ENCODE measurements at regions not wholly inside any gene's neighbourhood (a gene's known extent, or its start where the extent isn't known, plus 50 kb on each side); places are given as distances from the start of the nearest gene placed in this dataset.
A peak's percentile ranks its signal among the peaks of the same experiment; 100 is the strongest.

- H3K79me2 ChIP-seq (ENCODE audit: insufficient read depth, low read length), result no peaks in the 10 kb centered on the region
- no peak overlapping the region for H3K4me3 ChIP-seq (ENCODE audit: insufficient read depth, low read length)
- no peaks in the 10 kb centered on the region for H4K20me1 ChIP-seq (ENCODE audit: insufficient read depth, low read length)
- no peak for DNase-seq (ENCODE audit: insufficient read length, low spot score, missing footprints)
- H2AFZ ChIP-seq (ENCODE audit: low read length), result no peak overlapping the region
- no peaks in the 10 kb centered on the region for H3K4me1 ChIP-seq (ENCODE audit: insufficient read depth, low read length)
- no peak overlapping the region for H3K4me2 ChIP-seq (ENCODE audit: insufficient read depth, low read length)
- TF ChIP-seq CTCF (IDR thresholded peaks at IDR 0.05; ENCODE audit: extremely low read depth, low read depth, low read length), result no peak
- H3K36me3 ChIP-seq (ENCODE audit: insufficient read depth, low read length), result no peaks in the 10 kb centered on the region
- H3K9me3 ChIP-seq (ENCODE audit: low read depth, low read length), result no peaks in the 10 kb centered on the region
- no peaks in the 10 kb centered on the region for H3K27me3 ChIP-seq (ENCODE audit: insufficient read depth, low read length)
- no peak overlapping the region for H3K27ac ChIP-seq (ENCODE audit: low read depth, low read length)
These were observed 338.3 kb downstream of the STIM2 start for GRCh38 chr4:27198971-27199370.

- Histone ChIP-seq H3K4me3 (ENCODE audit: insufficient read depth, low read length) (no peak overlapping the region), H3K79me2 (ENCODE audit: insufficient read depth, low read length) (no peaks in the 10 kb centered on the region), H3K27ac (ENCODE audit: low read depth, low read length) (no peak overlapping the region), H3K27me3 (ENCODE audit: insufficient read depth, low read length) (no peaks in the 10 kb centered on the region), H4K20me1 (ENCODE audit: insufficient read depth, low read length) (no peaks in the 10 kb centered on the region), H3K4me1 (ENCODE audit: insufficient read depth, low read length) (no peaks in the 10 kb centered on the region), H2AFZ (ENCODE audit: low read length) (no peak overlapping the region), H3K9me3 (ENCODE audit: low read depth, low read length) (no peaks in the 10 kb centered on the region), H3K36me3 (ENCODE audit: insufficient read depth, low read length) (no peaks in the 10 kb centered on the region), H3K4me2 (ENCODE audit: insufficient read depth, low read length) (no peak overlapping the region)
- TF ChIP-seq CTCF (IDR thresholded peaks at IDR 0.05; ENCODE audit: extremely low read depth, low read depth, low read length), result no peak
- no peak for DNase-seq (ENCODE audit: insufficient read length, low spot score, missing footprints)
These were observed 345.4 kb downstream of the STIM2 start for GRCh38 chr4:27206009-27206408.

- TF ChIP-seq CTCF (IDR thresholded peaks at IDR 0.05; ENCODE audit: extremely low read depth, low read depth, low read length), result no peak
- H3K4me1 ChIP-seq (ENCODE audit: insufficient read depth, low read length), result no peaks in the 10 kb centered on the region
- no peaks in the 10 kb centered on the region for H3K27me3 ChIP-seq (ENCODE audit: insufficient read depth, low read length)
- no peak overlapping the region for H3K4me3 ChIP-seq (ENCODE audit: insufficient read depth, low read length)
- no peak overlapping the region for H2AFZ ChIP-seq (ENCODE audit: low read length)
- no peaks in the 10 kb centered on the region for H3K36me3 ChIP-seq (ENCODE audit: insufficient read depth, low read length)
- no peak overlapping the region for H3K27ac ChIP-seq (ENCODE audit: low read depth, low read length)
- H3K9me3 ChIP-seq (ENCODE audit: low read depth, low read length), result no peaks in the 10 kb centered on the region
- no peak for DNase-seq (ENCODE audit: insufficient read length, low spot score, missing footprints)
- no peaks in the 10 kb centered on the region for H3K79me2 ChIP-seq (ENCODE audit: insufficient read depth, low read length)
- H3K4me2 ChIP-seq (ENCODE audit: insufficient read depth, low read length), result no peak overlapping the region
- no peaks in the 10 kb centered on the region for H4K20me1 ChIP-seq (ENCODE audit: insufficient read depth, low read length)
These were observed 350.3 kb downstream of the STIM2 start for GRCh38 chr4:27210956-27211355.

- no peak overlapping the region for H3K27ac ChIP-seq (ENCODE audit: low read depth, low read length)
- TF ChIP-seq CTCF (IDR thresholded peaks at IDR 0.05; ENCODE audit: extremely low read depth, low read depth, low read length), result no peak
These were observed 353.4 kb downstream of the STIM2 start for GRCh38 chr4:27214010-27214409.

More at GRCh38 chr4:27214010-27214409, 353.4 kb downstream of the STIM2 start:
- no peaks in the 10 kb centered on the region for H3K4me1 ChIP-seq (ENCODE audit: insufficient read depth, low read length)
- peak; percentile 41 for DNase-seq (ENCODE audit: insufficient read length, low spot score, missing footprints)
- H3K36me3 ChIP-seq (ENCODE audit: insufficient read depth, low read length), result no peaks in the 10 kb centered on the region
- H4K20me1 ChIP-seq (ENCODE audit: insufficient read depth, low read length), result no peaks in the 10 kb centered on the region
- H2AFZ ChIP-seq (ENCODE audit: low read length), result no peak overlapping the region
- no peaks in the 10 kb centered on the region for H3K9me3 ChIP-seq (ENCODE audit: low read depth, low read length)
- no peak overlapping the region for H3K4me2 ChIP-seq (ENCODE audit: insufficient read depth, low read length)
- no peaks in the 10 kb centered on the region for H3K79me2 ChIP-seq (ENCODE audit: insufficient read depth, low read length)
- no peaks in the 10 kb centered on the region for H3K27me3 ChIP-seq (ENCODE audit: insufficient read depth, low read length)
- no peak overlapping the region for H3K4me3 ChIP-seq (ENCODE audit: insufficient read depth, low read length)
